Femur (tissue), 1 donor: ENCODE measurements at regions not wholly inside any gene's neighbourhood (a gene's known extent, or its start where the extent isn't known, plus 50 kb on each side); places are given as distances from the start of the nearest gene placed in this dataset.
A peak's percentile ranks its signal among the peaks of the same experiment; 100 is the strongest.
"Not testable (repeated sequence)": the region's sequence is repeated elsewhere in the genome, so short reads cannot be mapped to it uniquely, and the experiment has no call there.

Experiments
- DNase-seq: peaks from one replicate; pipeline ENCODE4 v3.0.0-alpha.2; 2017

DNA sequence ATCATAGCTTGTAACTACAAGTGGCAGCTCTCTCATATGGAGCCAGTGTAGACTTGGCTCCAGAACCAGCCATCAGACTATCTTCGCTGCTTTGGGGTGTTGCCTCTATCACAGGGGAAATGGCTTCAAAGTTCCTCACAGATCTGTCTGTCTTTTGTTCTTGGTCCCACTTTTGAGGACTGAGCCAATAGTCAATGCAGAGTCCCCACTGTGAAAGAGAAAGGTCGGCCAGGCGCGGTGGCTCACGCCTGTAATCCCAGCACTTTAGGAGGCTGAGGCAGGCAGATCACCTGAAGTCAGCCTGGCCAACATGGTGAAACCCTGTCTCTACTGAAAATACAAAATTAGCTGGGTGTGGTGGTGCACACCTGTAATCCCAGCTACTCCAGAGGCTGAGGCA is 86.9 kb upstream of the FZD7 start:
- not testable (repeated sequence) for DNase-seq

DNA sequence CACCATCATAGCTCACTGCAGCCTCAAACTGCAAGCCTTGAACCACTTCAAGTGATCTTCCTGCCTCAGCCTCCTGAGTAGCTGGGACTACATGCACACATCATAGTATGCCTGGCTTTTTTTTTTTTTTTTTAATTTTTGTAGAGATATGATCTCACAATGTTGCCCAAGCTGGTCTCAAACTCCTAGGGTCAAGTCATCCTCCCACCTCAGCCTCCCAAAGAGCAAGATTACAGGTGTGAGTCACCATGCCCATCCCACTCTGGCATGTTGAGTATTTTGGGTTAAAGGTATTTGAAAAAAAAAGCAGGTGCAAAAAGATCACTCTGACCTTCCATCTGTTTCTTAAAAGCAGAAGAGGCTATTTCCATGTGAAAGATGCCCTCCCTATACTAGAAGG is 86.4 kb upstream of the FZD7 start:
- DNase-seq = no peak

DNA sequence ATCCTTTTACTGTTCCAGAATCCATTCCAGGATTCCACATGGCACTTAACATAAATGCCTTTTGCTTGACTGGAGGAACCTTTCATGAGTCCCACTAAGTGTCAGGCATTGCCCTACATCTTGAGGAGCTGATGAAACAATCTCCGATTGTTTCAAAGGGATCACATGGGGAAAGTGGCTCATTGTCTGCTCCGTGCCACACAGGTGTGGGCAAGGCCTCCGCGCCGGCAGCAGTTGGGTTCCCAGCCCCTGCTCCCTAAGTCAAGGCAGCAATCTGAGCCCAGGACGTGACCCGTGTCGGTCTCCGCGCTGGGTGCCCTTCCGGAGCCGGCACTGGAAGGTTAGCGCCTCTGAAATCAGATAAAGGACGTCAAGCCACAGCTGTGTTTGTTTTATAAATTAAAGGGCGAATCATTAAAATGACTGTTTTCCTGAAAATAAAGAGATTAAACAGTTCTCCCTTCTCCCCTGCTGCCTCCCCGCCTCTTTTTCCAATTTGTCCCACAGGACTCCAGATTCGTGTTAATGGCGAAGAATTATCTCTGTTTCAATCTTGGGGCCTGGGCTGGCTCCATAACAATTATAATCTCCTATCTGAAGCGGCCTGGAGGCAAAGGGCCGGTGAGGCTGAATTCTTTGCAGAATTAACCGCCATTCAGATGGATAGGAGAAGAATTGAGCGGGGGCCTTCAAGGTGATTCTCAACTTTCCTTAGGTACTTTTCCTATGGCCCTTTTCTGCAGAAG is 84.3 kb upstream of the FZD7 start:
- no peak for DNase-seq

DNA sequence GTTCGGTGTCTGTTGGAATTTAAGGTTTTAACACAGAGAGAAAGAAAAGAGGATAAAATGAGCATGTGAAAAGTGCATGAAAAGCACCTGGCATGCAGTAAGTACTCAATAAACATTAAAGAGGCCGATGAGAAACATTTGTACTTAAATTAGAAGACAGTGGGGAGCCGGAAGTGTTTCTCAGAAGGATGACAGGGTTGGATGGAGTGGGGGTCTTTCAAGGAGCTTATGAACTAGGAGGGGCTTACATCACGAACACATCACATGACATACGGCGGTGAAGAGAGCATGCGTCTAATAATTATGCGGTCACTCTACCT is 83.8 kb upstream of the FZD7 start:
- no peak for DNase-seq

DNA sequence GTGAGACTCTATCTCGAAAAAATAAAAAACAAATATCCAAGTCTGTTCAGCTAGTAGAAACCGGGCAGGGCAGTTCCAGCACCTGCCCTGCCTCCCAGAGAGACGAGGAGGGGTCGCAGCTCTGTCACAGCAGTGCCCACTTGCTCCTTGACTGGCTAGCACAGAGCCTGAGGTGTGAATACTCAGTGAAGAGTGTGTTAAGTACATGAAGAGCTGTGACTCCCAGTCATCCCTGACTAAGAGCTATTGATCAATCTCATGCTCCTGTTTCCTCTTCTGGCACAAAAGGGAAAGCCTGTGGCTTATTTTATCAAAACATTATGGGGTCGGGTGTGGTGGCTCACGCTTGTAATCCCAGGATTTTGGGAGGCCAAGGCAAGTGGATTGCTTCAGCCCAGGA is 83.0 kb upstream of the FZD7 start:
- no peak for DNase-seq

DNA sequence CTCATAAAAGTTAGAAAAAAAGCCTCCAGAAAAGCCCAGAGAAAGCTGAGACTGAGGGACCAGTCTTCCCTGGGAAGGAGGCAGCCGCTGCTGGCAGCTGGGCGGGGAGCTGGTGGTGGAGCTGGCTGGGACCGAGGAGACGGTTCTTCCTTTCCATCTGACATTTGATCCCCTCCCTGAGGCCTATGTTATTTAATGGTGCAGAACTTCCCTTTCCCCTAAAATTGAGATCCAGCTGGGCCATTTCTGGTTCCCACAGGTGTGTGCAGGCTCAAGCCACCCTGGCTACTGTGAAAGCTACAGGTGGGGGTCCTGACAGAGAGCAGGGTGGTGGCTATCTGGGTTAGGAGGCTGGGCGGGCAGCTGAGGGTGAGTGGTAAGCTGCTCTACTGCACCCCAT is 81.5 kb upstream of the FZD7 start:
- peak; percentile 64 for DNase-seq

DNA sequence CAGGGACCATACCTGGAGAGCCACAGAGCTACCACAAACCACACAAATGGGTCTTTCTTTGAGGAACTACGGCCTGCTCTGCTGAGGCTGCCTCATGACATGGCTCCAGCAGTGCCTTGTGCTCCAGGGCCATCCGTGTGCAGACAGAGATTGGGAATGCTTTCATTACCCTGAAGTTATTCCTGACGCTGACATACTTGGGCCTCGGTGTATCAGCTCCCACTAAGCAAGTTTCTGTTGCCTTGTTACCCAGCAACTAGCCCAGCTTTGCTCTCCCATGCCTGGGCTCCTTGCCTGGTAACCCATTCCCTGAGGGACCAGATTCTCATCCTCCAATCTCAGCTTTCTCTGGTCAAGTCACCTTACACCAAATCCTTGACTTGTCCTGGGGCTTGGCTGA is 80.3 kb upstream of the FZD7 start:
- no peak for DNase-seq

DNA sequence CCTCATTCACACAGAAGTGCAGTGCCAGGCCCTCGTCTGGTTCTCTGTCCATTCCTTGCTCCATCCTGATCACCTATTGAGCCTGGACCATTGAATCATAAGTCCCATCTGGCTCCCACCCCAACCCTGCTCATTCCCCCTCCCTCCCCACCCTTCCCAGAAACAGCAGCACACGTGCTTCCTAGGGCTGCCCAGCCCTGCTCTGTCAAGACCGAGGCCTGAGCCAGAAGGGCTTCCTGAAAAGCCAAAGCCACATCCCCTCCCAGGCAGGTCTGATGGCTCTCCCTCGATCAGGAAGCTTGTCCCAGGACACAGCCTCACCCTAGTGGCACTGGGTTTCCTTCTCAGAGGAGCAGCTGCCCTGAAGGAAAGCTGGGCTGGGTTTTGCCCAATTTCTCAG is 79.8 kb upstream of the FZD7 start:
- no peak for DNase-seq

DNA sequence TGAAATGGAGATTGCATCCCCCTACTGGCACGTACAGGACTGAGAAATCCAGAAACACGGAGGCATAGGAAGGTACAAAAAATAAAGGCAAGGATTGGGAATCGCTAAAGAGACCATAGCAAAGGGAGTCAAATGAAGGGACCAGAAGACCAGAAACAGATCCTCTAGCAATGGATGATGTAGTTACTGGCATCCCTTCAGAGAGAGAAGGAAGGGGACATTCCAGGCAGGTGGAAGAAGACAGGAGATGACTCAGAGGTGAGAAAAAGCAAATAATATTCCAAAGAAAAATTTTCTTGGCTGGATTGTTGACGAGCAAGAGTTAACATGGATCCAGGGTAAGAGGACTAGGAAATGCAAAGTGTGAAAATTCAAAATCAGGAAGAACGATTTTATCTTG is 78.4 kb upstream of the FZD7 start:
- DNase-seq = no peak

DNA sequence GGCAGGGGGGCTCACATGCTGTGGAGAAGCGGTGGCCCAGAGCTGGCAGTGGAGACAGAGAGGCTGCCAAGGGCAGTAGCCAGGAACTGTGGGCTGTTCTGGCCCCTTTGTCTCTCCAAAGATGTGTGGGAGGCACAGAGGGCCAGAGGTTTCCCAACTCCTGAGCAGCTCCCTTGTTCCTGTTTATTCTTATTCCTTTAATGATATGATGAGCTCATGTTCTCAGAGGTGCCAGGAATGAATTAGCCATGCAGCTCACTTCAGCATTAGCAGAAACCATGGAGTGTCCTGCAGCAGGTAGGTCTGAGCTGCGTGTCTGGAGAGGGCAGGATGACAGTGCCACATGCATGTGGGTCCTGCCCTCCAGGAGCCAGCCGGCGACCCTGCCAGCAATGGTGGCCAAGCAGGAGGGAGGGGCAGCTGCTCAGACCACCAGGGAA is 77.9 kb upstream of the FZD7 start:
- DNase-seq = no peak

DNA sequence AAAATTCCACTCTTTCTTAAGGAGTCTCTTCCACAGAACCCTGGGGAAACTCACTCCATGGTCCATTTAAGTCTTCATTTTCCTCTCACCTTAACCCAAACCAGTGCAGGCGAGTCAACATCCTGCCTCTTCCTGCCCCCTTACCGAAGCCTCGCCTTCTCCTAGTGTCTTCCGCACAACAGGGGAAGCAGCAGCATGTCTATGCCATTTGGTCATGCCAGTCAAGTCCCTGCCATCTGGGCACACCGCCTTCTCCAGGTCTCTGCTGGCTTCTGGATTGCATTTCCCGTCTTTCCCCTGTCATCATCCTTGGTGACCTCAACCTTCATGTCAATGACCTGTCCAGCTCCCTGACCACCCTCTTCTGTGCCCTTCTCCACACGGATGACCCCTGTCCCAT is 77.3 kb upstream of the FZD7 start:
- no peak for DNase-seq

DNA sequence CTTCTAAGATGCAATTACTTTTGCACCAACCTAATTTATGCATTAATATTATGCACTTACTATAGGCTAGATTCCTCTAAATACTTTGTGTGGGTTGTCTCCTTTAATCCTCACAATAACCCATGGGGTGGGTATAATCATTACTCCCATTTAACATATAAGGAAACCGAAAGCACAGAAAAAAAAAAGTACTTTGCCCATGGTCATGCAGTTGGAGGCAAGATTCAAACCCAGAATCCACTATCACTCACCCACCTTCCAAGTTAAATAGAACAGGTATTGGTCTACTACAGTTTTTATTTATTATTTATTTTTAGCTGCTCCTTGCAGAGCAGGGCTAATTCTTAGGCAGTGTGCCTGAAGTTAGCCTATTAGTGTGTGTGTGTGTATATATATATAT is 76.6 kb upstream of the FZD7 start:
- no peak for DNase-seq

DNA sequence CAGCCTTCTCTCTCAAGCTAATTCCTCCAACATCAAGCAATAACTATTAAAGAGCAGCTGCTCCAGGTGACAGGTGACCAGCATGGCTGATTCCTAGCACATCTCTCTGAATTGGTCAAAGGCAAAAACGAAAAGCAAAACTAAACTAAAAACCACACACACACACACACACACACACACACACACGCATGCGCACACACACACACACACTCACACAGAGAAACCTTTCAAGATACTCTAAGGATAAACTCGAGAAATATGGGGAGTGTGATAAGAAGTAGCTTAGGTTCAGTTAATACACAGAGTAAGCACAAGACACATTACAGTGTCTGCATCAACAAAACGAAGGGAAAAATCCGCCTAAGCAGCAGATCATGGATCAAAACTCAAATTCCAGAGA is 74.5 kb upstream of the FZD7 start:
- DNase-seq = no peak

DNA sequence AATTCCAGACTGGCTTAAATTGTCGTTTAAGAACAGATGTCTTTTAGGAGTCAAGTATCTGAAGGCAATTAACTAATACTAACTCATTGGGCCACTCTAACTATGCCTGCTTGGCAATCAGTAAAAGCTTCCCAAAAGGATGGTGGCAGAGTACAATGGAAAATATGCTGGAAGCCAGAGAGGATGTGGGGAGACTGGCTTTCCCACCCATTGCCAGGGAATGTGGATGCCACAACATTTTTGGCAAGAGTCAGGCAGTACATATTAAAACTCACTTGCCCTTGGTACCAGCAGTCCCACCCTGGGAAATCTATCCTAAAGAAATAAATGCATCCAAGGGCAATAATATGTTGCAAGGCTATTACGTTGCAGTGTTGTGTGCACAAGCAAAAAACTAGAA is 74.0 kb upstream of the FZD7 start:
- no peak for DNase-seq

DNA sequence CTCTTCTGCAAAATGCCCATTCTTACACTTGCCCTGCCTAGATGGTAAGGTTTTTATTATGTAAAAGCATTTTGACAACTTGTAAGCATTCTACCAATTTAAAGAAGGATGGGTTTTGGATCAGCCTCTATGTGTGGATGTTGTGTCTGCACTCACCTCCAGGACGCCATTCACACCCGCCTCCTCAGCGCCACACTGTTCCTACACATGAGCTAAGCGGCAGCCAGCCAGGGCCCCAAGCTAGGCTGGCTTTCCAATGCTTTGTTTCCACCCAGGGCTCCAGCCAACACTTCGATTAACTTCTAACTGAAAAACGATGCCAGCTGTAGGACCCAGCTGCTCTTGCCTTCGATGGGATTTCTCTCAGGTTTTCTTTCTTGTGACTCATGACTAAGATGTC is 73.3 kb upstream of the FZD7 start:
- no peak for DNase-seq

DNA sequence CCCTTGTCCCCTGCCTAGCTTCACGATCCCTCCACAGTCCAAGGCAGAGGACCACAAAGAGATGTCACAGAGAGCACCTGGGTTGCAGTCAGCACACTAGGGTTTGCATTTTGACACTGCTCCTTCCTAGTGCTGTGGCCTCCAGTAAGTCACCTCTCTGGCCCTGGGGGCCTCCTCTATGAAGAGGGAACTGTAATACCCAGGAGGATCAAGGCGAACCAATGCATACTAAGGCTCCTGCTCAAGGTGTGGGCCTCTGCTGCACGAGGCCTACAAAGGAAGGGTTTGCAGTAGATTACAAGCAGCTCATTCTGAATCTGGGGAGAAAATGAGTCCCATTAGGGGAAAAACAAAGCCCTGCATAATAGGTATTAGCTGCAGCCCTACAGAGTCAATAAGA is 72.3 kb upstream of the FZD7 start:
- DNase-seq = no peak

DNA sequence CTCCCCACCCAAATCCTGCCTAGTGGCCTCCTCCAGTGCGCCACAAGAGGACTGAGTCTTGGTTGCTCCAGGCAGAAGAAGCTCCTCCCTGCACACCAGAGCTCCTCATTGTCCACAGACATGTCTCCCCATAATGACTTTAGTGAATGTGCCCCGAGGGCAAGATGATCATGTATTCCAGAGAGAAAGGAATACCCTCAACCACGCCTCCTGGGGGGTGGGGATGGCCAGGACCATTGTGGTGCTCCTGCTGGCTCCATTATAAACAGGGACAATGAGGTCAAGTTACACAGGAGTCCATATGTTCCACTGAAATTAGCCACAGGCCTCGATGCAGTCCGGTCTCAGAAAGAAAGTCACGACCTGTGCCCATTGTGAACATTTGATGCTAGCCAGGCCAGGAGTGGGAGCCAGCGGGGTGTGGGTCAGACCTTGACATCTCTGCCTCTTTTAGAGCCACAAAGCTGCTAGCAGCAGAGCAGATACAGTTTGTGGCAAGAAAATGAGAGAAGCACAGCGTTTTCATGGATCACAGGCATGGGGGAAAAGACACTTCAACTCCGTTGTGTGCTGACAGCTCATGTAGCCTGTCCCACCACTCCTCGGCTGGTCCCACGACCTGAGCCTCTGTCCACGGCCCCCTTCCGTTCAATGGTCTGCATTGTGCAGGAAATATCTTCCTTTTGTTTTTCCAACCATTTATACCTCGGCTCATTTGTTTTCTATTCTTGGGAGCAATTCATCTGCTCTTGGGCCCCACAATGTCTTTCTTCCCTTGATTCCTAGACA is 70.7 kb upstream of the FZD7 start:
- no peak for DNase-seq

DNA sequence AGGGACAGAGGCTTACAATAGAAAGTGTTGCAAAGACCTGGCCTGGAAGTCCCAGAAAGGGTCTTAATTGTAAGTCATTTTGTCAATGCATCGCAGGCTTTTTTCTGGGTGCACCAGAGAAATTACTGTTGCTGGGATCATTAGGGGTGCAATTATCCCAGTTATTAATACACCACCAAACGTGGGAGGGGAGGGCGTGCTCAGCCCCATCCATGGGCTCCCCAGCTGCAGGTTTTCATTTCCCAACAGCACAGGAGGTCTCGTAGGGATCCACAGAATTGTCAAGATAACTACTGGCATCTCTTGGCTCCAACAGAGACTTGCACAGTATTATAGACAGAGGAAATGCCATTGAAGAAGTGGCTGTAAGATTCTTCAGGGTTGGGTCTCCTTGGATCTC is 69.6 kb upstream of the FZD7 start:
- no peak for DNase-seq

DNA sequence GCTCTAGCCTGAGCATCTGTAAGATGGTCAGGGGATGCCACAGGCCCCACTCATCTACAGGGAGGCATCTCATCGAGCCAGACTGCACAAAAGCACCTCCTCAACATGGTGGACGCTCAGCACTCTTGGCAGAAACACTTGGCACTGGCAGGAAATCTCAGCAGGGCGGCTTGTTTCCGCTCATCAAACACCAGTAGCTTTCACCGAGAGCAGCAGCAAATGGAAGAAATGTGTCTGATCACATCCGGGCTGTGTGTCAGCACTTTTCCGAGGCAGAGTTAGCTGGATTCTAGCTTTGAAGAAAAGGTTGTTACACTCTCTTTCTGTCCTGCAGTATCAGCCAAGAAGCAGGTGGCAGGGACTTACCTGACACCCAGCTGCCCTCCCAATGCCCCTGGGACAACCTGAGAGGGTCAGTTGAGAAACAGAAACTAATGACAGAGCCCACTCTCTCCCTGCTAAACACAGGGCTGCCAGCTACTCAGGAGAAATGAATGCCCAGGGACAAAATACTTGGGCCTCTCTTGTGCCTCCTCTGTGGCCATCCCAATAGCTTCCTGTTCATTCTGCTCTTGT is 68.9 kb upstream of the FZD7 start:
- no peak for DNase-seq

DNA sequence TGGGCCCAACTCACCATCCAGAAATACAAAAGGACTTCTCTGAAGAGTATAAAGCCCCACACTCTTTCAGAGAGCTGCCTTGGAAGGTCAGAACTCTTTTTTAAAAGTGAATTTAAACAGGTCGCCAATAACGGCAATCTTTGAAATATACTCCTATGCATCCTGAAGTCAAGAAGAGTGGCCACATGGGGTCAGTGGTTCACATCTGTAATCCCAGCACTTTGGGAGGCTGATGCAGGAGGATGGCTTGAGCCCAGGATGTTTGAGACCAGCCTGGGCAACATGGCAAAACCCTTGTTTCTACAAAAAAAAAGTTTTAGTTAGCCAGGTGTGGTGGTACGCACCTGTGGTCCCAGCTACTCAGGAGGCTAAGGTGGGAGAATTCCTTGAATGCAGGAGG is 68.1 kb upstream of the FZD7 start:
- DNase-seq = no peak

DNA sequence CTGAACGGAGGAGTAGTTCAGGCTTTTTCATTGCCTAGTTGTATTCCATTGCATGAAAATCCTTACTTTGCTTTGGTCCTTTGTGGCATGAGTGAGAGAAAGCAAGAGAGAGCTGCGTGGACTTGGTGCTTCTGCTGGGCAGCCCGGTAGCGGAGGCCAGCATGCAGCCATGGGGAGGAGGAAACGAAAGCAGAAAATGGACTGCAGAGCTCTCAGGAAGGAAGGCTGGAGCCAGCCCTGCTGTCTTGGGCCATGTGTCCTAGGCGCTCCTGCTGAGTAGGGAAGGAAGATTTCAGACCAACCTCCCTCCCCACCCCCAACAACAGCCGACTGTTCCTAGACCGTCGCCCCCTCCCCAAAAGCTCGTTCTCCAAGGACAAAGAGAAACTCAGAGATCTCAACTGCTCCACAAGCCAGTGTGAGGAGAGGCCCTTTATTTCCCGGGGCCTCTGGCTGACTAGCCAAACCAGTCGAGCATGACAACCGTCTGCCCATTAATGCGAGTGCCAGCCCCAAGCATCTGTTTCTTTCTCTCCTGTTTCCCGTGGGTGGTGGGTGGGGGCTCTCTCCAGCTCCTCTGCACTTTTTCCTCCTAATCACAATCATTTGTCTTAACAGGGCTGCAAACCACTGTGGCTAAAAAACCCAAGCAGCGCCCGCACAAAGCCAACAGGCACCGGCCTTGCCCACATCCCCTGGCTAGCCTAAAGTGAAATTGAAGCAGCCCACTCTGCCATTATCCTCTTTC is 66.8 kb upstream of the FZD7 start:
- no peak for DNase-seq

DNA sequence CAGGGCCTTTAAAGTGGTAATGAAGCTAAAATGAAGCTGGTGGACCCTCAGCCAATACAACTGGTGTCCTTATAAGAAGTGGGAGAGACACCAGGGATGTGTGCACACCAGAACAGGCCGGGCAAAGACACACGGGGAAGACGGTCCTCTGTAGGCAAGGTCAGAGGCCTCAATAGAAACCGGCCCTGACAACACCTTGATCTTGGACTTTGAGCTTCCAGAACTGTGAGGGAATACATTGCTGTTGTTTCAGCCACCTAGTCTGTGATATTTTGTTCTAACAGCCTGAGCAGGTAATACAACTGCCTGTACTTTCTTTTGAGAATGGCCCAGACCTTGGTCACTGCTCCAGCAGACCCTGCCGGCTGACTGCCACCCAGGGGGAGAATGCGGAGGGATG is 65.6 kb upstream of the FZD7 start:
- DNase-seq = no peak

DNA sequence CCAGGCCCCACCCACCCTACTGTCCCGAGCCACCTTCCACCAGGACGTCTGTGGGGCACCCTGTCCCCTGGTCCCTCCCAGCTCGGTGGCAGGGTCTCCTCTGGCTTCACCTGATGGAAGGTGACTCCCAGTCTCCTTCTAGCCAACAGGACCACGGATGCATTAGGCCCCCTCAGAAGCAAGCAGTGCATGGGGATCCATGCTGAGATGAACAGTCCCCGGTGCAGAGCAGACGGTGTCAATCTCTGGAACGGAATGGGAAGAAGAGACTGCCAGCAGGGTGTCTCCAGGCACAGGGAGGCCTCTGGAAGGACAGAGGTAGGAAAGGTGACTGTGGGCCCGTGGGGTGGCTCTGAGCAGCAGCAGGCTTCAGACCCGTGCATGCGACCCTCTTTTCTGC is 65.2 kb upstream of the FZD7 start:
- DNase-seq = no peak
